ENCODE measurements at regions not wholly inside any gene's neighbourhood (a gene's known extent, or its start where the extent isn't known, plus 50 kb on each side); places are given as distances from the start of the nearest gene placed in this dataset.

DNA sequence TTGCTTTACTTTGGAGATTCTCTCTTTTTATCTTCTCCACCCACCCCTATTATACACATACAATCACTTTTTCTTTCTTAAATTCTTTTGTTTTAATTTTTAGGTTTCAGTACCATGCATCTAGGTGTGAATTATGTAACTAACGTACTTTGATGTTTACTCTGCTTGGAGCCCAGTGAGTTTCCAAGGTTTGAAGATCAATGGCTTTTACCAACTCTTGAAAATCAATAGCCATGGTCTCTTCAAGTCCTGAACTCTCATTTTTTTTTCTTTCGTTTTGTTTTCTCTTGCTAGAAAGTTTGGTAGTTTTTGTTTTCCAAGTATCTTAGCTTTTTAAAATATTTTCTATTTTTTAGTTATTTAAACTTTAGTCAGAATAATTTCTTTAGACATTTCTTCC is 417.2 kb downstream of the ZBBX start:
- in situ Hi-C loops (cut with HindIII; ENCODE audit: low pct_ligation_motif_present, low sequenced_read_pairs): no loop called here
- Histone ChIP-seq H3K27me3 (replicated peaks) (no peaks in the 10 kb centered on the region), H3K36me3 (replicated peaks) (no peaks in the 10 kb centered on the region), H3K4me3 (ENCODE audit: low read depth, low read length) (no peak overlapping the region), H3K27ac (no peak overlapping the region)
- DNase-seq: no peak
- TF ChIP-seq, protein P1, sequence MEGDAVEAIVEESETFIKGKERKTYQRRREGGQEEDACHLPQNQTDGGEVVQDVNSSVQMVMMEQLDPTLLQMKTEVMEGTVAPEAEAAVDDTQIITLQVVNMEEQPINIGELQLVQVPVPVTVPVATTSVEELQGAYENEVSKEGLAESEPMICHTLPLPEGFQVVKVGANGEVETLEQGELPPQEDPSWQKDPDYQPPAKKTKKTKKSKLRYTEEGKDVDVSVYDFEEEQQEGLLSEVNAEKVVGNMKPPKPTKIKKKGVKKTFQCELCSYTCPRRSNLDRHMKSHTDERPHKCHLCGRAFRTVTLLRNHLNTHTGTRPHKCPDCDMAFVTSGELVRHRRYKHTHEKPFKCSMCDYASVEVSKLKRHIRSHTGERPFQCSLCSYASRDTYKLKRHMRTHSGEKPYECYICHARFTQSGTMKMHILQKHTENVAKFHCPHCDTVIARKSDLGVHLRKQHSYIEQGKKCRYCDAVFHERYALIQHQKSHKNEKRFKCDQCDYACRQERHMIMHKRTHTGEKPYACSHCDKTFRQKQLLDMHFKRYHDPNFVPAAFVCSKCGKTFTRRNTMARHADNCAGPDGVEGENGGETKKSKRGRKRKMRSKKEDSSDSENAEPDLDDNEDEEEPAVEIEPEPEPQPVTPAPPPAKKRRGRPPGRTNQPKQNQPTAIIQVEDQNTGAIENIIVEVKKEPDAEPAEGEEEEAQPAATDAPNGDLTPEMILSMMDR (IDR thresholded peaks at IDR 0.05; ENCODE audit: low read depth, low read length, missing control alignments): no peak

DNA sequence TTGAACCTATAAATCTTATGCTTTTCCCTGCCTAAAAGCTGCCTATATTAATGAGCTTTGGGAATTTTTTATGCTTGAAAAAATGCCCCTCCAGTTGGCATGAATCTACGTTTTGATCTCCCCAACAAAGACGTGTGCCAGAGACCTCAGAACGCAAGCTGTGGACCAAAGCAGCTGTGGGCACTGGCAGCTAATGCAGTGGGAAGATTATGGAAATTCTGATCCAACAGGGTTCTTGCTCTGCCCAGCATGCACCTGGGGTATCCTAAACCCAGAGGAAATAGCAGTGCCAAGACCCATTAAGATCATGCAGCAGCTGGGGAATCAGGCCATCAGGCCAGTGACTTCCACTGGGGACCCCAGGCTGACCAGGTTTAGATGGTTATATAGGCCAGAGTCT is 423.0 kb downstream of the ZBBX start:
- no peak for DNase-seq
- Histone ChIP-seq H3K4me3 (ENCODE audit: low read depth, low read length) (no peak overlapping the region), H3K27me3 (replicated peaks) (no peaks in the 10 kb centered on the region), H3K36me3 (replicated peaks) (no peaks in the 10 kb centered on the region), H3K27ac (no peak overlapping the region)
- in situ Hi-C loops (cut with HindIII; ENCODE audit: low pct_ligation_motif_present, low sequenced_read_pairs): no loop called here
- TF ChIP-seq, protein P1 (IDR thresholded peaks at IDR 0.05; ENCODE audit: low read depth, low read length, missing control alignments): no peak

DNA sequence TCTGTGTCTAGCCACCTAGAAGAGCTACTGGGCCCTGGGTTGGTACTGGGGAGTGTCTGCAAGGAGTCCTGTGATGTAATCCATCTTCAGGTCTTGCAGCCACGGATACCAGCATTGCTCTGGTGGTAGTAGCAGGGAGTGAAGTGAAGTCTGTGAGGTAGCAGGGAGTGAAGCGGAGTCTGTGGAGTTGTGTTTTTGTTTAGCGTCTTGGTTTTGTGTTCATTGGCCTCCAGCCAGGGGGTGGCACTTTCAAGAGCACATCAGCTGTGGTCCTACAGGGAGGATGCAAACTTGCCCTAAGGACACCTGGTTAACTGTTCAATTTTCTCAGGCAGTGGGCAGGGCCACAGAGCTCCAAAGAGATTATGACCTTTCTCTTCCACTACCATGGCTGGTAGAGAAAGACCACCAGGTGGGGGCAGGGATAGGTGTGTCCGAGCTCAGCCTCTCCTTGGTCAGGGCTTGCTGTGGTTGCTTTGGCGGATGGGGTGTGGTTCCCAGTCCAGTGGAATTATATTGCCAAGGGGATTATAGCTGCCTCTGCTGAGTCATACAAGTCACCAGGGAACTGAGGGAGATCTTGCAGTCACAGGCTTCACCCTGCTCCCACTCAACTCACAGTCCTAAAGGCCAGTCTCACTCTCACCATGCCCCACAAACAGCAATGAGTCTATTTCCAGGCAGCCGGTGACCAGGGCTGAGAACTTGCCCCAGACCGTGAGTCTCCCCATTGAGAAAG is 424.7 kb downstream of the ZBBX start:
- no peaks in the 10 kb centered on the region for H3K27me3 ChIP-seq (replicated peaks)
- H3K4me3 ChIP-seq (ENCODE audit: low read depth, low read length): no peak overlapping the region
- in situ Hi-C loops (cut with HindIII; ENCODE audit: low pct_ligation_motif_present, low sequenced_read_pairs): no loop called here
- H3K36me3 ChIP-seq (replicated peaks): no peaks in the 10 kb centered on the region
- no peak overlapping the region for H3K27ac ChIP-seq
- TF ChIP-seq, protein P1 (IDR thresholded peaks at IDR 0.05; ENCODE audit: low read depth, low read length, missing control alignments): no peak
- no peak for DNase-seq

DNA sequence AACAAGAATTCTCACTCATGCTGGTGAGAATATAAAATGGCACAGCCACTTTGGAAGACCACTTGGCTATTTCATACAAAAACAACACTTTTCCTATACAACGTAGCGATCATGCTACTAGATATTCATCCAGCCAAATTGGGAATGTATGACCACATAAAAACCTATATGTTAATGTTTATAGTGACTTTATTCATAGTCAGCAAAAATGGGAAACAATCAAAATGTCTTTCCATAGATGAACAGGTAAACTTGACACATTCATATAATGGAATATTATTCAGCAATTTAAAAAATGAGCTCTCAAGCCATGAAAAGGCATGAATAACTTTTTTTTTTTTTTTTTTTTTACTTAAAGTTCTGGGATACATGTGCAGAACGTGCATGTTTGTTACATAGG is 445.2 kb downstream of the ZBBX start:
- in situ Hi-C loops (cut with HindIII; ENCODE audit: low pct_ligation_motif_present, low sequenced_read_pairs): no loop called here
- no peaks in the 10 kb centered on the region for H3K27me3 ChIP-seq (replicated peaks)
- TF ChIP-seq, protein P1 (IDR thresholded peaks at IDR 0.05; ENCODE audit: low read depth, low read length, missing control alignments): no peak
- no peak for DNase-seq
- no peak overlapping the region for H3K27ac ChIP-seq
- H3K36me3 ChIP-seq (replicated peaks): no peaks in the 10 kb centered on the region
- no peak overlapping the region for H3K4me3 ChIP-seq (ENCODE audit: low read depth, low read length)

DNA sequence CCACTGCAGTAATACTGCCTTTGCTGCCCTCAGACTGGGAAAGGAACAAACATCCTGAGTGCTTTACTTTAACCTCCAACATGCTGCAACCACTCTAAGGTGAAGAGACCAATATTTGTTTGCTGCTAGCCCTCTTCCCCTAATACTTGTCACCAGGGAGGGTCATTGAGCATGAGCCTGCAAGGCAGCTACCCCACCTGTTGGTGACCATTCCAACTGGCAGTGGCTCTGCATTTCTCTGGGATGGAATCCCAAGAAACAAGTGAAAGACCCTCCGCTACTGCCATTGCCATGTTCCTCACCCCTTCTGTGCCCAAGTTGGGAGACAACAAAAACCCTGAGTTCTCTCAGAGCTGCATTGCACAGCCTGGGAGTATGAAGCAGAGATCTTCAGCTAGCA is 462.7 kb downstream of the ZBBX start:
- in situ Hi-C loops (cut with HindIII; ENCODE audit: low pct_ligation_motif_present, low sequenced_read_pairs): no loop called here
- TF ChIP-seq, protein P1 (IDR thresholded peaks at IDR 0.05; ENCODE audit: low read depth, low read length, missing control alignments): no peak
- no peak overlapping the region for H3K4me3 ChIP-seq (ENCODE audit: low read depth, low read length)
- no peak for DNase-seq
- no peaks in the 10 kb centered on the region for H3K27me3 ChIP-seq (replicated peaks)
- H3K27ac ChIP-seq: no peak overlapping the region
- no peaks in the 10 kb centered on the region for H3K36me3 ChIP-seq (replicated peaks)

DNA sequence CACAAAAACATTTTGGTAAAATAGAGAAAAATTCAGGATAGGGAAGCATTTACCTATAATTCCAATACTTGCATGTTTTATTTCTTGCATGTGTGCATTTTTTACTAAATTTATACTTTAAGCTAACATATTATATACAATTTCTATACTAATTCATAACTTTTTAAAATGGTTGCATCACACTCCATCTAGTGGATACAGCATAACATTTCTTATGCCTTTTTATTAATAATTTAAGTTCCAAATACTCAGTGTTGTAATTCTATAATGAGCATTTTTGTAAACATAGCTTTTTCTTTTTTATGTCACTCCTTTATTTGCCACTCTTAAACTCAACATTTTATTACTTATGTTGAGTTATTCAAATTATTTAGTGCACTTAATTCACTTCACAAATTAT is 477.7 kb downstream of the ZBBX start:
- no peaks in the 10 kb centered on the region for H3K27me3 ChIP-seq (replicated peaks)
- in situ Hi-C loops (cut with HindIII; ENCODE audit: low pct_ligation_motif_present, low sequenced_read_pairs): no loop called here
- no peak for DNase-seq

More for the DNA sequence above, 477.7 kb downstream of the ZBBX start:
- TF ChIP-seq, protein P1 (IDR thresholded peaks at IDR 0.05; ENCODE audit: low read depth, low read length, missing control alignments): no peak
- no peak overlapping the region for H3K4me3 ChIP-seq (ENCODE audit: low read depth, low read length)
- H3K27ac ChIP-seq: no peak overlapping the region
- no peaks in the 10 kb centered on the region for H3K36me3 ChIP-seq (replicated peaks)

All from brain microvascular endothelial cell (primary cell).